ENCODE measurements at regions not wholly inside any gene's neighbourhood (a gene's known extent, or its start where the extent isn't known, plus 50 kb on each side); places are given as distances from the start of the nearest gene placed in this dataset.

DNA sequence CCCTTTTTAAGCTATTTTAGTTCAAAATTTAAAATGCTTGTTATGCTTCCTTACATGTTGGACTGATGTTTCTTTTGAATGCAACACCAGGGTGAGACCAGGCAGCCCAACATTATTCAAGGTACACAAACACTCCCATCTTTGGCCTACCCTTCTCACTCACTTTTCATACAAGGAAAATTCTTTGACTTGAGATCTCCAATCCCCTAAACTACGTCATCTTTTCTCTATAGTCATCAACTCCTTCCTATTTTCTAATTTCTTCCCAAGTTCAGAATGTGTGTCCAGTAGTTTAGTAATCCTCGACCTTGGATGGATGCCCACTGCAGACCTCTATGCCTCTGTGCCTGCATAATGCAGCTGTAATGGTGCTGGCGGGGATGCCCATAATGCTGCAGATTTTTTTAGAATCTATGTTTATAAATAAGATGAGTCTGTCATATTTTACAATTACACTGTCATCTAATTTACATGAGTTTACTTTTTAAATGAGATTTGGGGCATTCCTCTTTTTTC lies 108.7 kb downstream of the ID4 start:
- Histone ChIP-seq H3K36me3 (no peaks in the 10 kb centered on the region), H3K27me3 (replicated peaks in 1 of 7) (no peaks in the 10 kb centered on the region), H3K4me3 (no peak overlapping the region), H3K27ac (no peak overlapping the region), H3K4me1 (no peaks in the 10 kb centered on the region), H3K9me3 (peaks cover 0 to 24% (median 8%) of the 10 kb centered on the region in 8 donors)
- intact Hi-C loops (cut with DNase I; ENCODE audit: low total_unique reads), result no loop called here
- WGBS, 5 donors, result 63 to 86% (median 77%) methylated on average over 3 of the region's 3 CpGs
- TF ChIP-seq POLR2AphosphoS5 (IDR thresholded peaks at IDR 0.05) (no peak), POLR2A (IDR thresholded peaks at IDR 0.05) (no peak)
- TF ChIP-seq, protein P1, sequence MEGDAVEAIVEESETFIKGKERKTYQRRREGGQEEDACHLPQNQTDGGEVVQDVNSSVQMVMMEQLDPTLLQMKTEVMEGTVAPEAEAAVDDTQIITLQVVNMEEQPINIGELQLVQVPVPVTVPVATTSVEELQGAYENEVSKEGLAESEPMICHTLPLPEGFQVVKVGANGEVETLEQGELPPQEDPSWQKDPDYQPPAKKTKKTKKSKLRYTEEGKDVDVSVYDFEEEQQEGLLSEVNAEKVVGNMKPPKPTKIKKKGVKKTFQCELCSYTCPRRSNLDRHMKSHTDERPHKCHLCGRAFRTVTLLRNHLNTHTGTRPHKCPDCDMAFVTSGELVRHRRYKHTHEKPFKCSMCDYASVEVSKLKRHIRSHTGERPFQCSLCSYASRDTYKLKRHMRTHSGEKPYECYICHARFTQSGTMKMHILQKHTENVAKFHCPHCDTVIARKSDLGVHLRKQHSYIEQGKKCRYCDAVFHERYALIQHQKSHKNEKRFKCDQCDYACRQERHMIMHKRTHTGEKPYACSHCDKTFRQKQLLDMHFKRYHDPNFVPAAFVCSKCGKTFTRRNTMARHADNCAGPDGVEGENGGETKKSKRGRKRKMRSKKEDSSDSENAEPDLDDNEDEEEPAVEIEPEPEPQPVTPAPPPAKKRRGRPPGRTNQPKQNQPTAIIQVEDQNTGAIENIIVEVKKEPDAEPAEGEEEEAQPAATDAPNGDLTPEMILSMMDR (IDR thresholded peaks at IDR 0.05 in 8 of 11, conservative IDR thresholded peaks at IDR 0.05 in 3 of 11), result no peak
- no peak for DNase-seq

DNA sequence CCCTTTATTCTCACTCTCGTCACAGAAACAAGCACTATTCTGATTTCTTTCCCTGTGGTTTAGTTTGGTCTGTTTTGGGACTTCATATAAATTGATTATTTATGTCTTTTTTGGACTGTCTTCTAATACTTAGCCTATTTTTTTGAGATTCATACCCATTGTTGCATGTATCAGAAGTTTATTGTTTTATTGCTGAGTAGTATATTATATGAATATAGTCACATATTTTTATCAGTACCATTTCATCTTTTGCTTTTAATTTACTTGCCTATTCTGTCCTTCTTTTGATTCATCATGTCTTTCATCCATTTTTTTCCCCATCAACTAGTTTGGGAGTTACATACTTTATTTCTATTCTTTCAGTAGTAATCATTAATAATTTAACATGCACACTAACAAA lies 112.0 kb downstream of the ID4 start:
- WGBS, 5 donors, result 76 to 91% (median 84%) methylated on average over 1 of the region's 1 CpG
- Histone ChIP-seq H3K4me1 (no peaks in the 10 kb centered on the region), H3K27me3 (replicated peaks in 1 of 7) (no peaks in the 10 kb centered on the region), H3K9me3 (peaks cover 0 to 38% (median 19%) of the 10 kb centered on the region in 8 donors), H3K4me3 (no peak overlapping the region), H3K27ac (no peak overlapping the region), H3K36me3 (no peaks in the 10 kb centered on the region)
- DNase-seq, result no peak
- TF ChIP-seq POLR2AphosphoS5 (IDR thresholded peaks at IDR 0.05) (no peak), POLR2A (IDR thresholded peaks at IDR 0.05) (no peak)
- TF ChIP-seq, protein P1 (IDR thresholded peaks at IDR 0.05 in 8 of 11, conservative IDR thresholded peaks at IDR 0.05 in 3 of 11), result no peak
- intact Hi-C loops (cut with DNase I; ENCODE audit: low total_unique reads), result no loop called here

DNA sequence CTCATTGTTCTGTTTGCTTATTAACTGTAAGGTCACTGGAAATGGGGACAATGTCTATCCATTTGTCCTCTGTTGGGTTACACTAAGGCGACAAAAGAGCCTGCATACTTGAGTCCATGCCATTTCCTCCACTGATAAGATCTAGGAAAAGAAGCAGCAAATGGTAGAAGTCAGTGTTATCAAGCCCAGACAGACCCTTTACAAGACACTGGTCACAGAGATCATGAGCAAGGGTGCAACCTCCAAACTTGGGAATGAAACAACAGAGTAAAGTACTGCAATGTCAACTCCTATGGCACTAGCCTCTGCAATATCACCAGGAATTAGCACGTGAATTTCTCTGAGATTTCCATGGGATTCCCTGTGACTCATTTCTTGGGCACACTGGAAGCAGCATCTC lies 126.9 kb downstream of the ID4 start:
- no peak for DNase-seq
- H3K4me3 ChIP-seq, result no peak overlapping the region
- H3K27ac ChIP-seq, result no peak overlapping the region
- TF ChIP-seq POLR2AphosphoS5 (IDR thresholded peaks at IDR 0.05), result no peak
- TF ChIP-seq POLR2A (IDR thresholded peaks at IDR 0.05), result no peak
- TF ChIP-seq, protein P1 (IDR thresholded peaks at IDR 0.05 in 8 of 11, conservative IDR thresholded peaks at IDR 0.05 in 3 of 11), result no peak
- H3K4me1 ChIP-seq, result no peaks in the 10 kb centered on the region
- peaks cover 0 to 5% (median 0%) of the 10 kb centered on the region in 8 donors for H3K9me3 ChIP-seq
- no peaks in the 10 kb centered on the region for H3K36me3 ChIP-seq
- intact Hi-C loops (cut with DNase I; ENCODE audit: low total_unique reads), result no loop called here
- WGBS, 5 donors, result 51 to 69% (median 65%) methylated on average over 2 of the region's 2 CpGs
- H3K27me3 ChIP-seq (replicated peaks in 1 of 7), result no peaks in the 10 kb centered on the region

DNA sequence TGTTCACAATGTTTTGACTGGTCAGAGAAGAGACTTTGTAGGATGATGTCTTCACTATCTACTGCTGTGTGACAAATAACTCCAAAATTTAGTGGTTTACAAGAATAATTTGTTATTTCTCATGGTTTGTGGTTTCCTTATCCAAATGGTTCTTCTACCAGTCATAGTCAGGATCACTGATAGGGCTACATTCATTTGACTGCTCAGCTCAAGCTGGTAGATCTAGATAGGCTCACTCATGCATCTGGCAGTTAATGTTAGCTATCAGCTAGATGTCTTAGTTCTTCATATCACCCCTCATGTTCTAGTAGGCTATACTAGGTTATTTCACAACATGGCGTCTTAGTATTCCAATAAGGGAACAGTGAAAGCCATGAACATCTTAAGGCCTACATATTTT lies 131.0 kb downstream of the ID4 start:
- WGBS, 5 donors, result 84 to 95% (median 87%) methylated on average over 1 of the region's 1 CpG
- Histone ChIP-seq H3K9me3 (no peaks in the 10 kb centered on the region), H3K36me3 (no peaks in the 10 kb centered on the region), H3K4me3 (no peak overlapping the region), H3K4me1 (no peaks in the 10 kb centered on the region), H3K27me3 (replicated peaks in 1 of 7) (no peaks in the 10 kb centered on the region), H3K27ac (no peak overlapping the region)
- intact Hi-C loops (cut with DNase I; ENCODE audit: low total_unique reads), result no loop called here
- TF ChIP-seq, protein P1 (IDR thresholded peaks at IDR 0.05 in 8 of 11, conservative IDR thresholded peaks at IDR 0.05 in 3 of 11), result no peak
- TF ChIP-seq POLR2A (IDR thresholded peaks at IDR 0.05) (no peak), POLR2AphosphoS5 (IDR thresholded peaks at IDR 0.05) (no peak)
- DNase-seq, result no peak

All from spleen (tissue), 11 donors.